Esophagus squamous epithelium (tissue), 5 donors: ENCODE measurements at regions not wholly inside any gene's neighbourhood (a gene's known extent, or its start where the extent isn't known, plus 50 kb on each side); places are given as distances from the start of the nearest gene placed in this dataset.
A peak's percentile ranks its signal among the peaks of the same experiment; 100 is the strongest.

Experiments used
- DNase-seq: peaks from one replicate; lab custom pipeline; 2025; lab: John Stamatoyannopoulos, UW
- H3K27ac ChIP-seq, 4 donors: fragments of 200-600 bp; sonication (generic); one replicate each; pipeline ENCODE4 v1.5.1; 2016 to 2019; ENCODE audit warnings: mild to moderate bottlenecking in 1 of 4
- H3K27me3 ChIP-seq, 4 donors: fragments of 200-600 bp; sonication (generic); 1 replicate in 3 of 4; 2 replicates in 1 of 4; pipeline versions ENCODE4 v1.5.1 to v1.6.0; 2017 to 2021; ENCODE audit warnings: antibody characterized with exemption in 1 of 4
- H3K36me3 ChIP-seq, 3 donors: fragments of 200-600 bp; sonication (generic); one replicate each; pipeline ENCODE4 v1.5.1; 2016 to 2019
- H3K4me1 ChIP-seq, 3 donors: fragments of 200-600 bp; sonication (generic); one replicate each; pipeline ENCODE4 v1.5.1; 2017 to 2019
- H3K4me3 ChIP-seq, 4 donors: fragments of 200-600 bp; sonication (generic); 1 replicate in 3 of 4; 2 replicates in 1 of 4; pipeline ENCODE4 v1.5.1; 2016 to 2019; ENCODE audit warnings: mild to moderate bottlenecking in 2 of 4, moderate library complexity in 1 of 4
- H3K9me3 ChIP-seq, 3 donors: fragments of 200-600 bp; sonication (generic); one replicate each; pipeline ENCODE4 v1.5.1; 2016 to 2019
- POLR2A ChIP-seq, 4 donors: fragments of 450-650 bp; IDR thresholded peaks; one replicate each; pipeline ENCODE4 v1.6.1; 2017; ENCODE audit warnings: antibody characterized with exemption in 4 of 4, mild to moderate bottlenecking in 4 of 4, moderate library complexity in 3 of 4
- WGBS, 2 donors: methylation state at CpG; one replicate each; pipeline ENCODE4 v1.1.5; 2018; 5-methylcytosine and 5-hydroxymethylcytosine counted together
- intact Hi-C: fragments of 100-400 bp; cut with DNase I; formaldehyde crosslinking; loops from one replicate; pipeline ENCODE4 v1.15.0; 2022
- TF ChIP-seq, protein P1 (sequence below), 6 experiments: fragments of 450-650 bp in 4 of 6; fragments of 200-600 bp in 2 of 6; sonication (generic) in 2 of 6; IDR thresholded peaks; one replicate each; pipeline ENCODE4 v1.5.1; 2016 to 2019; ENCODE audit warnings: antibody characterized with exemption in 6 of 6, mild to moderate bottlenecking in 4 of 6, moderate library complexity in 4 of 6
- donor health status: DM: yes; HTN: yes; CAD: no.

DNA sequence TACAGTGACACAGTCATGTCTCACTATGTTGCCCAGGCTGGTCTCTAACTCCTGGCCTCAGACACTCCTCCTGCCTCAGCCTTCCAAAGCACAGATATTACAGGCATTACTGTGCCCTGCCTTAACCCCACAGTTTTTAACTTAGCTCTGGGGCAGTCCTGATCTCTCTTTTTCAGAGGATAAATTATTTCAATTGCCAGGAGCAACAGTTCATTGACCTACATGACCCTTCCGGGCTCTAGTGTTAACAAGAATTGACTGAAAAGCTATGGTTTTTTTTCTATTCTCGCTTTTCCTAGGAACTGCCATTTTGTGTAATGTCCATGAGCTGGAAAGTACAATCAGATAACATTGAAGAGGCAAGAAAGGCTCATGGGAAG lies 92.8 kb downstream of the HNRNPLL start:
- H3K27ac ChIP-seq: peak overlapping the region; percentile 44 to 77 (median 74)
- intact Hi-C loops: no loop called here
- 81 to 93% methylated on average over 2 of the region's 2 CpGs for WGBS, 2 donors

DNA sequence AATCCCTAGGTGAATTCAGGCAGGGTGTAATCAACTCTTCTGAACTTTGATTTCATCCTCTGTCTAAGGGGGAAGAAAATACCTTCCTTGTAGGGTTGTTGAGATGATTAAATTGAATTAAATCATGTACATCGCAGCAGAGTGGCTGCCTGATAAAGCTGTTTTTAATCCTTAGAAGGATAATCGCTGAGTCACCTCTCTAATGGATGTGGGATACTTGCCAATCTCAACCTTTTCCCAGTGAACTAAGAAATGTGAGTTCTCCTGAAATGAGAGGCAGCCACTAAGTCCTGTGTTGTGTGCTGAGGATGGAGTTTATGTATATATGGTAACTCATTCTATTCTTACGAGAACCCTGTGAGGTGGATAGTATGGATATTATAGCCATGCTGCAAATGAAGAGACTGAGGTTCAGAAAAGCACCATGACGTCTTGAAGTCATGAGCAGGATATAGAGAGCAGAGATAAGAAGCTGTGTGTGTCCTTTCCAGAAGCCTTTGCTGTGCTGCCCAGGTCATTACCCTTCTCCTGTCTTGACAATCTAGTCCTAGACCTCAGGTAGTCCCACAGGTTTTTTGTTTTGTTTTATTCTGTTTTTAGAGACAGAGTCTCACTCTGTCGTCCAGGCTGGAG lies 93.3 kb downstream of the HNRNPLL start:
- intact Hi-C loops: no loop called here
- Histone ChIP-seq H3K27ac (peak overlapping the region; percentile 44 to 77 (median 74)), H3K4me3 (no peak overlapping the region), H3K9me3 (no peaks in the 10 kb centered on the region), H3K27me3 (no peaks in the 10 kb centered on the region), H3K36me3 (no peaks in the 10 kb centered on the region), H3K4me1 (peaks cover 10 to 35% (median 22%) of the 10 kb centered on the region in 3 donors)
- no peak for DNase-seq
- 32 to 43% methylated on average over 5 of the region's 5 CpGs for WGBS, 2 donors
- TF ChIP-seq, protein P1, sequence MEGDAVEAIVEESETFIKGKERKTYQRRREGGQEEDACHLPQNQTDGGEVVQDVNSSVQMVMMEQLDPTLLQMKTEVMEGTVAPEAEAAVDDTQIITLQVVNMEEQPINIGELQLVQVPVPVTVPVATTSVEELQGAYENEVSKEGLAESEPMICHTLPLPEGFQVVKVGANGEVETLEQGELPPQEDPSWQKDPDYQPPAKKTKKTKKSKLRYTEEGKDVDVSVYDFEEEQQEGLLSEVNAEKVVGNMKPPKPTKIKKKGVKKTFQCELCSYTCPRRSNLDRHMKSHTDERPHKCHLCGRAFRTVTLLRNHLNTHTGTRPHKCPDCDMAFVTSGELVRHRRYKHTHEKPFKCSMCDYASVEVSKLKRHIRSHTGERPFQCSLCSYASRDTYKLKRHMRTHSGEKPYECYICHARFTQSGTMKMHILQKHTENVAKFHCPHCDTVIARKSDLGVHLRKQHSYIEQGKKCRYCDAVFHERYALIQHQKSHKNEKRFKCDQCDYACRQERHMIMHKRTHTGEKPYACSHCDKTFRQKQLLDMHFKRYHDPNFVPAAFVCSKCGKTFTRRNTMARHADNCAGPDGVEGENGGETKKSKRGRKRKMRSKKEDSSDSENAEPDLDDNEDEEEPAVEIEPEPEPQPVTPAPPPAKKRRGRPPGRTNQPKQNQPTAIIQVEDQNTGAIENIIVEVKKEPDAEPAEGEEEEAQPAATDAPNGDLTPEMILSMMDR (IDR thresholded peaks at IDR 0.05): no peak
- no peak for TF ChIP-seq POLR2A (IDR thresholded peaks at IDR 0.05)

More for the DNA sequence above, 92.8 kb downstream of the HNRNPLL start:
- TF ChIP-seq, protein P1 (IDR thresholded peaks at IDR 0.05): no peak
- TF ChIP-seq POLR2A (IDR thresholded peaks at IDR 0.05): no peak
- Histone ChIP-seq H3K4me1 (peaks cover 10 to 40% (median 22%) of the 10 kb centered on the region in 3 donors), H3K36me3 (no peaks in the 10 kb centered on the region), H3K9me3 (no peaks in the 10 kb centered on the region), H3K27me3 (no peaks in the 10 kb centered on the region), H3K4me3 (no peak overlapping the region)
- DNase-seq: no peak

DNA sequence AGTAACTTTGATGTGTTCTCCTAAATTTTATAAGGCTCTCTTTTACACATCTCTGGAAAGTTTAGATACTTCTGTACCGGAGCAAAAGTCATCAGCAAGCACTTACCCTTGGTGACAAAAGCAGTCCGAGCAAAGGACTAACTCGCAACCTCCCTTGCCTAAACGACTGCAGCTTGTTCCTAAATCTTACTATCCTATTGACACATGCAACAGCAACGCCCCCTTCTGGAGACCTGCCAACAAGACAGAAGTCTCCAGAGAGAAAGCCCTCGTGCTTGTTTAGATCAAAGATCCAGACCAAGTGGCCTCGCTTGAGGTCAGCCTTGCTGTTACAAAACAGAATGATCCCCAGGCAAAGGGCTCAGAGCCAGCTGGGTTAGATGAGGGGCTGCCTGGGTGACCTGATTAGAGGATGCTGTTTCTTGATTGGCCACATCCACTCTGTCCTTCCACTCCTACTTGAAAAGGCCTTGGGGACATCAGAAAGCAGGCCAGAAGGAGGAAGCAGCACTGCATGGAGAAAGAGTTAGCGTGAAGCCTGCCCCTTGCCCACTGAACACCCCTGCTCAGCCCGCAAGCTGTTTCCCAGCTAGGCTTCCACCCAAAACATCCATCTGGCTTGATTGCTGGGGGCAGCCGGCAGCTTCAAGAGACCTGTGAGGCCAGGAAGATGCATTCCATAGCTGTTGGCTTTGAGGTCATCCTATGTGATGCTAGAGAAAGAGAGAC lies 94.3 kb downstream of the HNRNPLL start:
- peak; percentile 52 for DNase-seq
- H3K9me3 ChIP-seq: no peaks in the 10 kb centered on the region
- no peak for TF ChIP-seq POLR2A (IDR thresholded peaks at IDR 0.05)
- TF ChIP-seq, protein P1 (IDR thresholded peaks at IDR 0.05): peak; percentile 16 to 49 (median 28)
- 38 to 55% methylated on average over 8 to 9 of the region's 10 CpGs for WGBS, 2 donors
- H3K4me3 ChIP-seq: no peak overlapping the region
- H3K27me3 ChIP-seq: no peaks in the 10 kb centered on the region
- intact Hi-C loops: no loop called here
- peak overlapping the region; percentile 33 to 77 (median 74) for H3K27ac ChIP-seq
- H3K4me1 ChIP-seq: peaks cover 10 to 34% (median 22%) of the 10 kb centered on the region in 3 donors
- no peaks in the 10 kb centered on the region for H3K36me3 ChIP-seq

DNA sequence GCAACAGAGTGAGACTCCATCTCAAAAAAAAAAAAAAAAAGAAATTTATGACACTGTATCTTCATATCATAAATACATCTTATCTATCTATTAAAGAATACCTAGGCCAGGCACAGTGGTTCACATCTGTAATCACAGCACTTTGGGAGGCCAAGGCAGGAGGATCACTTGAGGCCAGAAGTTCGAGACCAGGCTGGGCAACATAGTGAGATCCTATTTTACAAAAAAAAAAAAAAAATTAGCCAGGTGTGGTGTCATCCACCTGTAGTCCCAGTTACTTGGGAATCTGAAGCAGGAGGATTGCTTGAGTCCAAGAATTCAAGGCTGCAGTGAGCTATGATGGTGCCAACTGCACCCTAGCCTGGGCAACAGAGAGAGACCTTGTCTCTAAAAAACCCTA lies 95.0 kb downstream of the HNRNPLL start:
- H3K27ac ChIP-seq: peak overlapping the region in 2 of 4 donors; percentile 72 to 76
- H3K4me1 ChIP-seq: peaks cover 10 to 34% (median 22%) of the 10 kb centered on the region in 3 donors
- intact Hi-C loops: no loop called here
- DNase-seq: no peak
- no peaks in the 10 kb centered on the region for H3K36me3 ChIP-seq
- peaks cover 0 to 1% (median 0%) of the 10 kb centered on the region in 3 donors for H3K9me3 ChIP-seq
- TF ChIP-seq, protein P1 (IDR thresholded peaks at IDR 0.05): no peak
- no peak for TF ChIP-seq POLR2A (IDR thresholded peaks at IDR 0.05)
- no peaks in the 10 kb centered on the region for H3K27me3 ChIP-seq
- WGBS, 2 donors: 75 to 100% methylated on average over 1 of the region's 1 CpG
- no peak overlapping the region for H3K4me3 ChIP-seq

DNA sequence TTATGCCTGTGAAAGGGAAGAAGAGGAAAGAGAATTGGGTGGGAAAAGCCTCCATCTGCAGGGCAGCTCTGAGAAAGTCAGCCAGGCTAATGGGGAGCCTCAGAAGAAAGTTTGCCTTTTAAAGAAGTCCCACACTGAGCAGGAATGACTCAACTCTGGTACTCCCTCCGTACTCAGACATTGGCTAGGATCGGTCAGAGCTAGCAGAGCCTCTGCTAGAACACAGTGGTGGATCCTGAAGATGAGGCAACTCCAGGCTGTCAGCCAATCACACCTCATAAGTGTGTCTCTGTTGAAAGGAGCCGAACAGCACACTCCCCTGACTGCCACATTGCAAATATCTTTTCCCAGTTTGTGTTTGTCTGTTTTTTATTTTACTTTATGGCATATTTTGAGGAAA lies 96.9 kb downstream of the HNRNPLL start:
- peaks cover 0 to 5% (median 0%) of the 10 kb centered on the region in 3 donors for H3K9me3 ChIP-seq
- DNase-seq: no peak
- TF ChIP-seq POLR2A (IDR thresholded peaks at IDR 0.05): no peak
- TF ChIP-seq, protein P1 (IDR thresholded peaks at IDR 0.05): no peak
- H3K4me1 ChIP-seq: peaks cover 10 to 34% (median 22%) of the 10 kb centered on the region in 3 donors
- H3K36me3 ChIP-seq: no peaks in the 10 kb centered on the region
- intact Hi-C loops: no loop called here
- H3K27me3 ChIP-seq: no peaks in the 10 kb centered on the region
- 27 to 35% methylated on average over 3 of the region's 3 CpGs for WGBS, 2 donors
- H3K4me3 ChIP-seq: no peak overlapping the region
- peak overlapping the region; percentile 9 to 76 (median 70) for H3K27ac ChIP-seq
